AG09319 (cell line): ENCODE measurements at regions not wholly inside any gene's neighbourhood (a gene's known extent, or its start where the extent isn't known, plus 50 kb on each side); places are given as distances from the start of the nearest gene placed in this dataset.

Experiments
- DNase-seq: peaks from one replicate; pipeline ENCODE4 v3.0.0-alpha.2; 2010; ENCODE audit warnings: low read depth; ENCODE audit errors: extremely low read depth
- CTCF ChIP-seq: IDR thresholded peaks from 2 replicates; pipeline ENCODE4 v1.5.1; 2011; ENCODE audit warnings: low read depth, mild to moderate bottlenecking, inconsistent platforms, low read length, moderate library complexity

DNA sequence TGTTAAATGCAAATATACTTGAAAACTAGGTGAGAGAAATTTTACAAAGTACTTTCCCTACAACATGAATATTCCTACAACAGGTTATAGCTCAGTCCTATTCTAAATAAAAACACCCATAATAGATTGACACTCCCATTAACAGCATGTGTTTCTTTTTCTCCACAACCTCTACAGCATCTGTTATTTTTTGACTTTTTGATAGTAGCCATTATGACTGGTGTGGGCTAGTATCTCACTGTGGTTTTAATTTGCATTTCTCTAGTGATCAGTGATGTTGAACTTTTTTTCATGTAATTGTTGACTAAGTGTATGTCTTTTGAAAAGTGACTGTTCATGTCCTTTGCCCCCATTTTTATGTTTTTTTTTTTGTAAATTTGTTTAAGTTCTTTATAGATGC lies 1506.1 kb upstream of the CDH9 start:
- TF ChIP-seq CTCF: no peak

GRCh38 chr5:28543473-28544098 lies 1505.2 kb upstream of the CDH9 start:
- no peak for DNase-seq
- TF ChIP-seq CTCF: no peak

More for the DNA sequence above, 1506.1 kb upstream of the CDH9 start:
- no peak for DNase-seq

GRCh38 chr5:28542987-28543386 lies 1504.6 kb upstream of the CDH9 start:
- no peak for DNase-seq
- TF ChIP-seq CTCF: no peak

DNA sequence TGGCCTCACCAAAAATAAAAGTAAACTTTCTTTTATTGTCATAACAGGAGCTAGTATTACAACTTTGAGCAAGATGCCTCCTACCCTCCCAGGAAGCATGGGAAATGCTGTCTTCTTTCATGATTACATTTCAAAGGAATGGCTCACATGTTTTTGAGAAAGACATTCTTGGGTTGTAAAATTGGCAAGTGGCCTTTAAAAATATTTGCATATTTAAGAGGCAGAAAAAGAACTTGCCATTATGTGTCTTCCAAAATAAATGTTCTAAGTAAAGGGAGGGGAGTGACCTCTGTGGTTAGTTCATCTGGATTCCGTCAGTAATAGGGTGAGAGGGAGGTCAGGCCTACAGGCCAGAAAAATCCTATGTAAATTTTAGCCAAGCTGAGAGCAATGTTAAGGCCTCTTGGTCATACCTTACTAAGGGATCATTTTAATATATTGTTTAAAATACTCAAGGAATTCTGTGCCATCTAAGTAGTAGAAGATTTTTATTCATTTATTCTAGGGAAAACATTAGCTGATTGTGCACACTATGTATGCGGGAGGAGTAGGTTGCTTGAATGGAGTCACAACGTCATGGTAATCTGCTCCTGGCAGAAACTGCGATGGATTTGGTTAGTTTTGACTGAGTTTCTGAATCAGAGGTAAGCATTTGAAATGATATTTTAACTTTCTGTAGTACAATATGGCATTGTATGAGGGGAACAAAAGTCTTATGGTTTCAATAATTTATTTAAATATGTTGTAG lies 1485.7 kb upstream of the CDH9 start:
- TF ChIP-seq CTCF: no peak
- DNase-seq: no peak

DNA sequence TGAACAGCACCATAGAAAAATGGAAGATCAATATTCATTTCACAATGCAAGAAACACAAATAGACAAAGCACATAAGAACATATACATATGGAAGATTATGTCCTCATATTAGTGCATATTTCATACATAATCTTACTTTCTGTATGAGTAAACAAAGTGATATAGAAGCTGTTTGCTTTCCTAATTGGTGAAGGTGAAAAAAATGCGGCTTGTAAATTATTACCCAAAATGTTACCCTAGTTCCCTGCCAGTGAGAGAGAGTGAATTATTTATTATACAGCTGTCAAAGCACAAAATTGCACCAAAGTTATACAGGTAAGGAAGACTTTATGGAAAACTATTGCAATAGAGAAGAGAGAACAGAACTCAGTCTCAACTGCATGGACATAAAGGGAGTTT lies 1485.0 kb upstream of the CDH9 start:
- DNase-seq: no peak
- no peak for TF ChIP-seq CTCF

GRCh38 chr5:28517691-28518090 lies 1479.3 kb upstream of the CDH9 start:
- no peak for DNase-seq
- TF ChIP-seq CTCF: no peak

DNA sequence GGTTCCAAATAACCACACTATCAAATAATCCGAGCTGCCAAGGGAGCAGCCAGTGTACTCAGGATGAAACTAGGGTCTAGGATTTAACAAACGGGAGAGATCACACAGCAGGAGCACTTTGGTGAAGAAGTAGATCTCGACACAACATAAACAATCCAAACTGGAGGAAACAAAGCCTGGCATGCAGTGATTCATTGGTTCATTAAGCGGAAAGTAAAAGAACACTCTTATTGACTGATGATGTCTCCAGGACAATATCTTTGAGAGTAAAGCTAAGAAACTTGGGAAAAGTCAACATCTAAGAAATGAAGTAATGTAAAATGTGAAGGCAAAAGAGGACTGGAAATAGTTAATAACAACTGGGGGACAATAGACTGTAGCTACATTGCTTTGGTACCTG lies 1478.3 kb upstream of the CDH9 start:
- DNase-seq: no peak
- no peak for TF ChIP-seq CTCF
